H1 (cell line): ENCODE measurements at regions not wholly inside any gene's neighbourhood (a gene's known extent, or its start where the extent isn't known, plus 50 kb on each side); places are given as distances from the start of the nearest gene placed in this dataset.

Experiments used
- BCL11A ChIP-seq, 2 experiments: IDR thresholded peaks; one replicate each; pipeline ENCODE4 v1.6.1; 2011; ENCODE audit warnings: low read depth in 2 of 2, low read length in 2 of 2, mild to moderate bottlenecking in 2 of 2
- BRCA1 ChIP-seq: IDR thresholded peaks from 2 replicates; pipeline ENCODE4 v1.6.1; 2012; ENCODE audit warnings: low read depth, low read length, improper control_type of control experiment
- EP300 ChIP-seq, 2 experiments: IDR thresholded peaks; 1 replicate in 1 of 2; 2 replicates in 1 of 2; pipeline ENCODE4 v1.6.1; 2011 to 2012; ENCODE audit warnings: low read depth in 2 of 2, low read length in 2 of 2, mild to moderate bottlenecking in 2 of 2, borderline replicate concordance in 1 of 2, inconsistent platforms in 1 of 2, moderate library complexity in 1 of 2
- NANOG ChIP-seq: IDR thresholded peaks from 2 replicates; pipeline ENCODE4 v1.6.1; 2011; ENCODE audit warnings: low read length, low read depth, mild to moderate bottlenecking, inconsistent platforms; ENCODE audit not compliant: insufficient read depth, poor library complexity, severe bottlenecking
- SP1 ChIP-seq: IDR thresholded peaks from 2 replicates; pipeline ENCODE4 v1.6.1; 2011; ENCODE audit warnings: low read depth, low read length
- TBP ChIP-seq: IDR thresholded peaks from 2 replicates; pipeline ENCODE4 v1.6.1; 2011; ENCODE audit warnings: low read depth, low read length, improper control_type of control experiment
- TCF12 ChIP-seq: IDR thresholded peaks from 2 replicates; pipeline ENCODE4 v1.6.1; 2011; ENCODE audit warnings: low read depth, mild to moderate bottlenecking, low read length
- TF ChIP-seq, protein P1 (sequence below): fragments of 300-600 bp; sonication (generic); IDR thresholded peaks from 2 replicates; pipeline ENCODE4 v1.7.1; 2012; ENCODE audit warnings: low read length, moderate library complexity, mild to moderate bottlenecking, inconsistent platforms; ENCODE audit not compliant: insufficient replicate concordance
- TF ChIP-seq, protein P2 (sequence below): IDR thresholded peaks from 2 replicates; pipeline ENCODE4 v1.6.1; 2012; ENCODE audit warnings: low read length, inconsistent platforms

DNA sequence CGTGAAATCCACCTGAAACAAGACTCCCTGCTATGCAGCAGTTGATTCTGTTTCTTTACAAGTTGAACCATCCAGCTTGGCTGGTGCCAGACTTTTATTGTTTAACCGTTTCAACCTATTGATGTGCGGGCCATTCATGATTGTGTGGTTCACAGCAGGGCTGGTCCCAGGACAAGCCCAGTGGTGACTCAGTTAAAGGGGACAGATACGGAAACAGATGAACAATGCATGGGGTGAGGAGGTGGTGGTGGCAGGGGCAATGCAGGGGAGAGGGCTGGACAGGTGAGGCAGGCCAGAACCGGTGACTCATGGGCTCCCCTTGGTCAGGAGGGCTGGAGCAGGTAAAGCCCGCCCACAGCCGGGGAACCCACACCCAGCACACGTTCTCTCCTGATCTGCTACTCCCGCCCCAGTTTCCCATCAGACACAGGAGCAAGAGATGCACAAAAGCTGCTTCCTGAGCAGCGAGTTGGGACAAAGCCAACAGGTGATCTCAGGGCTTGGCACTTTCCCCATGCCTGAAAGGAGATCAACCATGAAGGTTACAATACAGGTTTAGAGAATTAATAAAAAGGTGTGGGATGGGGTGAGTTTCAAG lies 232.2 kb downstream of the LY86 start (continued):
- TF ChIP-seq, protein P1, sequence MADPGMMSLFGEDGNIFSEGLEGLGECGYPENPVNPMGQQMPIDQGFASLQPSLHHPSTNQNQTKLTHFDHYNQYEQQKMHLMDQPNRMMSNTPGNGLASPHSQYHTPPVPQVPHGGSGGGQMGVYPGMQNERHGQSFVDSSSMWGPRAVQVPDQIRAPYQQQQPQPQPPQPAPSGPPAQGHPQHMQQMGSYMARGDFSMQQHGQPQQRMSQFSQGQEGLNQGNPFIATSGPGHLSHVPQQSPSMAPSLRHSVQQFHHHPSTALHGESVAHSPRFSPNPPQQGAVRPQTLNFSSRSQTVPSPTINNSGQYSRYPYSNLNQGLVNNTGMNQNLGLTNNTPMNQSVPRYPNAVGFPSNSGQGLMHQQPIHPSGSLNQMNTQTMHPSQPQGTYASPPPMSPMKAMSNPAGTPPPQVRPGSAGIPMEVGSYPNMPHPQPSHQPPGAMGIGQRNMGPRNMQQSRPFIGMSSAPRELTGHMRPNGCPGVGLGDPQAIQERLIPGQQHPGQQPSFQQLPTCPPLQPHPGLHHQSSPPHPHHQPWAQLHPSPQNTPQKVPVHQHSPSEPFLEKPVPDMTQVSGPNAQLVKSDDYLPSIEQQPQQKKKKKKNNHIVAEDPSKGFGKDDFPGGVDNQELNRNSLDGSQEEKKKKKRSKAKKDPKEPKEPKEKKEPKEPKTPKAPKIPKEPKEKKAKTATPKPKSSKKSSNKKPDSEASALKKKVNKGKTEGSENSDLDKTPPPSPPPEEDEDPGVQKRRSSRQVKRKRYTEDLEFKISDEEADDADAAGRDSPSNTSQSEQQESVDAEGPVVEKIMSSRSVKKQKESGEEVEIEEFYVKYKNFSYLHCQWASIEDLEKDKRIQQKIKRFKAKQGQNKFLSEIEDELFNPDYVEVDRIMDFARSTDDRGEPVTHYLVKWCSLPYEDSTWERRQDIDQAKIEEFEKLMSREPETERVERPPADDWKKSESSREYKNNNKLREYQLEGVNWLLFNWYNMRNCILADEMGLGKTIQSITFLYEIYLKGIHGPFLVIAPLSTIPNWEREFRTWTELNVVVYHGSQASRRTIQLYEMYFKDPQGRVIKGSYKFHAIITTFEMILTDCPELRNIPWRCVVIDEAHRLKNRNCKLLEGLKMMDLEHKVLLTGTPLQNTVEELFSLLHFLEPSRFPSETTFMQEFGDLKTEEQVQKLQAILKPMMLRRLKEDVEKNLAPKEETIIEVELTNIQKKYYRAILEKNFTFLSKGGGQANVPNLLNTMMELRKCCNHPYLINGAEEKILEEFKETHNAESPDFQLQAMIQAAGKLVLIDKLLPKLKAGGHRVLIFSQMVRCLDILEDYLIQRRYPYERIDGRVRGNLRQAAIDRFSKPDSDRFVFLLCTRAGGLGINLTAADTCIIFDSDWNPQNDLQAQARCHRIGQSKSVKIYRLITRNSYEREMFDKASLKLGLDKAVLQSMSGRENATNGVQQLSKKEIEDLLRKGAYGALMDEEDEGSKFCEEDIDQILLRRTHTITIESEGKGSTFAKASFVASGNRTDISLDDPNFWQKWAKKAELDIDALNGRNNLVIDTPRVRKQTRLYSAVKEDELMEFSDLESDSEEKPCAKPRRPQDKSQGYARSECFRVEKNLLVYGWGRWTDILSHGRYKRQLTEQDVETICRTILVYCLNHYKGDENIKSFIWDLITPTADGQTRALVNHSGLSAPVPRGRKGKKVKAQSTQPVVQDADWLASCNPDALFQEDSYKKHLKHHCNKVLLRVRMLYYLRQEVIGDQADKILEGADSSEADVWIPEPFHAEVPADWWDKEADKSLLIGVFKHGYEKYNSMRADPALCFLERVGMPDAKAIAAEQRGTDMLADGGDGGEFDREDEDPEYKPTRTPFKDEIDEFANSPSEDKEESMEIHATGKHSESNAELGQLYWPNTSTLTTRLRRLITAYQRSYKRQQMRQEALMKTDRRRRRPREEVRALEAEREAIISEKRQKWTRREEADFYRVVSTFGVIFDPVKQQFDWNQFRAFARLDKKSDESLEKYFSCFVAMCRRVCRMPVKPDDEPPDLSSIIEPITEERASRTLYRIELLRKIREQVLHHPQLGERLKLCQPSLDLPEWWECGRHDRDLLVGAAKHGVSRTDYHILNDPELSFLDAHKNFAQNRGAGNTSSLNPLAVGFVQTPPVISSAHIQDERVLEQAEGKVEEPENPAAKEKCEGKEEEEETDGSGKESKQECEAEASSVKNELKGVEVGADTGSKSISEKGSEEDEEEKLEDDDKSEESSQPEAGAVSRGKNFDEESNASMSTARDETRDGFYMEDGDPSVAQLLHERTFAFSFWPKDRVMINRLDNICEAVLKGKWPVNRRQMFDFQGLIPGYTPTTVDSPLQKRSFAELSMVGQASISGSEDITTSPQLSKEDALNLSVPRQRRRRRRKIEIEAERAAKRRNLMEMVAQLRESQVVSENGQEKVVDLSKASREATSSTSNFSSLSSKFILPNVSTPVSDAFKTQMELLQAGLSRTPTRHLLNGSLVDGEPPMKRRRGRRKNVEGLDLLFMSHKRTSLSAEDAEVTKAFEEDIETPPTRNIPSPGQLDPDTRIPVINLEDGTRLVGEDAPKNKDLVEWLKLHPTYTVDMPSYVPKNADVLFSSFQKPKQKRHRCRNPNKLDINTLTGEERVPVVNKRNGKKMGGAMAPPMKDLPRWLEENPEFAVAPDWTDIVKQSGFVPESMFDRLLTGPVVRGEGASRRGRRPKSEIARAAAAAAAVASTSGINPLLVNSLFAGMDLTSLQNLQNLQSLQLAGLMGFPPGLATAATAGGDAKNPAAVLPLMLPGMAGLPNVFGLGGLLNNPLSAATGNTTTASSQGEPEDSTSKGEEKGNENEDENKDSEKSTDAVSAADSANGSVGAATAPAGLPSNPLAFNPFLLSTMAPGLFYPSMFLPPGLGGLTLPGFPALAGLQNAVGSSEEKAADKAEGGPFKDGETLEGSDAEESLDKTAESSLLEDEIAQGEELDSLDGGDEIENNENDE = no peak
- TF ChIP-seq SP1 (no peak), EP300 (IDR thresholded peaks at IDR 0.05; ENCODE audit: borderline replicate concordance in 1 of 2, low read depth in 2 of 2, low read length in 2 of 2) (peak in 1 of 2 experiments; percentile 39; a peak in 1 of 3 replicates), NANOG (peak; percentile 83), BRCA1 (no peak), TCF12 (0 out of 2 replicates have a peak, but pooled peaks have one; percentile 43), BCL11A (IDR thresholded peaks at IDR 0.05; ENCODE audit: low read depth in 2 of 2, low read length in 2 of 2) (no peak), TBP (no peak)
- TF ChIP-seq, protein P2, sequence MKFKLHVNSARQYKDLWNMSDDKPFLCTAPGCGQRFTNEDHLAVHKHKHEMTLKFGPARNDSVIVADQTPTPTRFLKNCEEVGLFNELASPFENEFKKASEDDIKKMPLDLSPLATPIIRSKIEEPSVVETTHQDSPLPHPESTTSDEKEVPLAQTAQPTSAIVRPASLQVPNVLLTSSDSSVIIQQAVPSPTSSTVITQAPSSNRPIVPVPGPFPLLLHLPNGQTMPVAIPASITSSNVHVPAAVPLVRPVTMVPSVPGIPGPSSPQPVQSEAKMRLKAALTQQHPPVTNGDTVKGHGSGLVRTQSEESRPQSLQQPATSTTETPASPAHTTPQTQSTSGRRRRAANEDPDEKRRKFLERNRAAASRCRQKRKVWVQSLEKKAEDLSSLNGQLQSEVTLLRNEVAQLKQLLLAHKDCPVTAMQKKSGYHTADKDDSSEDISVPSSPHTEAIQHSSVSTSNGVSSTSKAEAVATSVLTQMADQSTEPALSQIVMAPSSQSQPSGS = no peak
